ENCODE measurements at regions not wholly inside any gene's neighbourhood (a gene's known extent, or its start where the extent isn't known, plus 50 kb on each side); places are given as distances from the start of the nearest gene placed in this dataset.

GRCh38 chr22:23377767-23378166 is 197.5 kb downstream of the BCR start:
- TF ChIP-seq CTCF (IDR thresholded peaks at IDR 0.05) (no peak), EP300 (IDR thresholded peaks at IDR 0.05) (no peak), POLR2A (IDR thresholded peaks at IDR 0.05) (no peak), POLR2AphosphoS5 (IDR thresholded peaks at IDR 0.05) (no peak)

All from sigmoid colon (tissue), 4 donors.